Aorta (tissue), 5 donors: ENCODE measurements at regions not wholly inside any gene's neighbourhood (a gene's known extent, or its start where the extent isn't known, plus 50 kb on each side); places are given as distances from the start of the nearest gene placed in this dataset.

Experiments used
- ATAC-seq: fragments of 200-7000 bp; cut with Tn5 transposase; one replicate; pipeline ENCODE4 v1.9.1; 2022; ENCODE audit warnings: moderate library complexity; ENCODE audit not compliant: low FRiP score
- DNase-seq, 2 donors: peaks; one replicate each; pipeline ENCODE4 v3.0.0-alpha.2; 2020
- H3K27ac ChIP-seq, 2 donors: one replicate each; pipeline ENCODE4 v1.5.1; 2013; ENCODE audit warnings: low read length in 2 of 2, mild to moderate bottlenecking in 2 of 2, moderate library complexity in 2 of 2, control low read depth in 1 of 2, inconsistent platforms in 1 of 2, low read depth in 1 of 2
- H3K27me3 ChIP-seq, 2 donors: one replicate each; pipeline ENCODE4 v1.6.1; 2013; ENCODE audit warnings: control low read depth in 1 of 2, low read length in 1 of 2, mild to moderate bottlenecking in 1 of 2, moderate library complexity in 1 of 2; ENCODE audit not compliant: insufficient read depth in 2 of 2, control insufficient read depth in 1 of 2
- H3K36me3 ChIP-seq, 2 donors: one replicate each; pipeline ENCODE4 v1.6.1; 2013; ENCODE audit warnings: control low read depth in 1 of 2, low read length in 1 of 2, mild to moderate bottlenecking in 1 of 2; ENCODE audit not compliant: insufficient read depth in 2 of 2, control insufficient read depth in 1 of 2
- H3K4me1 ChIP-seq, 2 donors: one replicate each; pipeline ENCODE4 v1.6.1; 2013; ENCODE audit warnings: low read length in 2 of 2, control low read depth in 1 of 2, mild to moderate bottlenecking in 1 of 2, moderate library complexity in 1 of 2; ENCODE audit not compliant: insufficient read depth in 2 of 2, control insufficient read depth in 1 of 2
- H3K4me3 ChIP-seq, 2 donors: one replicate each; pipeline ENCODE4 v1.5.1; 2013; ENCODE audit warnings: low read length in 2 of 2, control low read depth in 1 of 2, mild to moderate bottlenecking in 1 of 2
- H3K9me3 ChIP-seq: one replicate; pipeline ENCODE4 v1.6.1; 2013; ENCODE audit warnings: mild to moderate bottlenecking, low read length; ENCODE audit not compliant: control insufficient read depth
- WGBS, 2 donors: extraction: QIAGEN DNeasy Blood & Tissue Kit; methylation state at CpG; one replicate each; pipeline ENCODE4 v1.1.7; 2013; 5-methylcytosine and 5-hydroxymethylcytosine counted together
- intact Hi-C, 2 donors: fragments of 100-400 bp; cut with DNase I; formaldehyde crosslinking; loops; one replicate each; pipeline versions ENCODE4 v1.14.2 to v1.15.0; 2022
- donor health status: healthy with polysubstance abuse.
- donor health status: Bipolar disorder and iron deficiency.
- donor health status: DM: no; HTN: no; CAD: no.
- donor health status: DM: no; HTN: no; CAD: no.
- donor health status: DM: yes; HTN: yes; CAD: no.

DNA sequence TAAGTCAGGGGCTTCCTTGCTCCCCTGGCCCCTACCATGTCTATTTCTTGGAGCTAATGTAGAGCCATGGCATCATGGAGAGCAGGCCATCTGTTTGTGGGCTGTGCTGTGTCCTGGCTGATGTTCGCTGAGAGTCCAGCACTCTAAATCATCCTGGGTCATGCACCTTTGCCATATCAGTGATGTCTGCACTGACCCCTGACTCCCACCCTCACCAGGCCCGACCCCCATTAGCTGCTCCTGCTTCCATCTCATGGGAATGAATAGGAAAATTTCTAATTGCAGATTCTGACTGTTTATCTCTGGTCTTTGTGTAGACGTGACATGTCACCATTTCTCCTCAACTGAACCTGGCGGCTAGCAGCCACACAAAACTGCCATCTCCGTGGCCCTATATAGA is 236.9 kb downstream of the NSG2 start:
- 62 to 68% methylated on average over 5 of the region's 5 CpGs for WGBS, 2 donors
- Histone ChIP-seq H3K27me3 (no peaks in the 10 kb centered on the region), H3K9me3 (peaks cover 2% of the 10 kb centered on the region), H3K36me3 (no peaks in the 10 kb centered on the region), H3K4me1 (no peaks in the 10 kb centered on the region), H3K4me3 (no peak overlapping the region), H3K27ac (no peak overlapping the region)
- ATAC-seq (no peak), DNase-seq (no peak)
- intact Hi-C loops = no loop called here

DNA sequence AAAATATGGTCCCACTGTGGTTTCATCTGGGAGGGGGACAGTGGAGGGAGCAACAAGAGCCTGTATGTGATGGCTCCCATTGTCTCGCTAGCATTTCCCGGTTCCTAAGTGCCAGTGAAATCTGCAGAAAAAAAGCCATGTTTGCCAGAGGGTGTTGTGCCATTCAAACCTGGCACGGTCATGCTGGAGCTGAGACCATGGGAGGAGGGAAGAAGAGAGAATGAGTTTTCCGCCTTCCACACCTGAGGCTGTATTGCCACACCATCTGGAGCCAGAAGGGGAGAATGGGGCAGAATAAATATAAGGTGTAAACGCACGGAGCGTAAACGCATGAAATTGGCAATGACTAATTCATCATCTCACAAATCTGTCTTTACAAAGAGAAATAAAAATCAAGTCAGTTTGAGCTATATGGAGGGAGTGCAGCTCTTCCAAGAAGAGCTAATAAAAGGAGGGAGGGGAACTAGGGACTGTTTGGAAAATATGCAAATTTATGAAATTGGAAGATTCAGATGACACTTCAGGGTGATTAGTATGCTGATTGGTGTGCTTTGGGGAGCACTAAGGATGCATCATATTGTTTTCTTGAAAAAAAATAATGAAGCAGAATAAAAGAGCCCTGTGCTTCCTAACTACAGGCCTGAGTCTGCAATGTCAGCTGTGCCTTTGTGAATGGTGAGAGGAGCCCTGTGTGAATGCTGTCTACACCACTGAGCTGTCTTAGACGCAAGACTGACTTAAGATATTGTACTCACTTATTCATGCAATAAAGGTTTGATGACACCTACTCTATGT is 237.9 kb downstream of the NSG2 start:
- no peaks in the 10 kb centered on the region for H3K36me3 ChIP-seq
- no peak overlapping the region for H3K27ac ChIP-seq
- no peaks in the 10 kb centered on the region for H3K27me3 ChIP-seq
- intact Hi-C loops = no loop called here
- no peak for ATAC-seq
- no peak overlapping the region for H3K4me3 ChIP-seq
- WGBS, 2 donors = 87 to 88% methylated on average over 9 of the region's 9 CpGs
- DNase-seq = no peak
- no peaks in the 10 kb centered on the region for H3K4me1 ChIP-seq
- peaks cover 2% of the 10 kb centered on the region for H3K9me3 ChIP-seq

DNA sequence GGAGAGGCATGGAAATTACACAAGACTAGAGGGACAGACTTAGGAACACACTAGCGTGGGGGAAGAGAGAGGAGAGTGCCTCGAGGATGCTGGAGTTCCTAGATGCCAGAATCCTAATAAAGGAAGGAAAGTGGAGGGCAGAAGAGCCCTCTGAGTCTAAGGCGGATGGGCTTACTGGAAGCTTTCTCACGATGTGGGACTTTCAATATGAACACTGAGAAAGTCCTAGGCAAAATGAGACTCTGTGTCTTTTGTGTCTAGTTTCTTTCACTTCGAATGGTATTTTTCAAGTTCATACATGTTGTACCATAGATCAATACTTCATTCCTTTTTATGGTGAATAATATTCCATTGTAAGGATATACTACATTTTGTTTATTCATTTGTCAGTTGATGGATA is 239.4 kb downstream of the NSG2 start:
- 55 to 61% methylated on average over 5 of the region's 5 CpGs for WGBS, 2 donors

DNA sequence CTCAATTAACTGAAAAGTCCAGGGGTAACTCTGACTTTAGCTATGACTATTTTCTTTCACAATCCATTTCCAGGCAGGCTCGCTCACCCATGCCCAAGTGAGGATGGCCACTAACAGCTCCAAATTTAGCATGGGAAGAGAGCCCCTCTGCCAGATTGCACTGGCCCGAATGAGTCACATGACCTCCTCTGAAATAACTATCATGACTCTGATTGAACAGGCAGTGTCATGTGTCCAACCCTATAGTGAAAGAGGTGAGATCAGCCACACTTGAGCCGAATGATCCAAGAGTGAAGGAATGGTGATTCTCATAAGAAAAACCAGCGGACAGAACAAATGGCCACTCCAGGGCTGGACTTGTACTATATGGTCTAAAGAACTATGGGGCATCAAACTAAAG is 242.3 kb downstream of the NSG2 start:
- WGBS, 2 donors = 89 to 93% methylated on average over 4 of the region's 4 CpGs
- Histone ChIP-seq H3K27me3 (no peaks in the 10 kb centered on the region), H3K27ac (no peak overlapping the region), H3K9me3 (no peaks in the 10 kb centered on the region), H3K36me3 (no peaks in the 10 kb centered on the region), H3K4me1 (no peaks in the 10 kb centered on the region), H3K4me3 (no peak overlapping the region)
- DNase-seq (no peak), ATAC-seq (no peak)
- intact Hi-C loops = no loop called here

More for the DNA sequence above, 239.4 kb downstream of the NSG2 start:
- Histone ChIP-seq H3K4me1 (no peaks in the 10 kb centered on the region), H3K27ac (no peak overlapping the region), H3K36me3 (no peaks in the 10 kb centered on the region), H3K9me3 (no peaks in the 10 kb centered on the region), H3K27me3 (no peaks in the 10 kb centered on the region), H3K4me3 (no peak overlapping the region)
- ATAC-seq (no peak), DNase-seq (no peak)
- intact Hi-C loops = no loop called here

DNA sequence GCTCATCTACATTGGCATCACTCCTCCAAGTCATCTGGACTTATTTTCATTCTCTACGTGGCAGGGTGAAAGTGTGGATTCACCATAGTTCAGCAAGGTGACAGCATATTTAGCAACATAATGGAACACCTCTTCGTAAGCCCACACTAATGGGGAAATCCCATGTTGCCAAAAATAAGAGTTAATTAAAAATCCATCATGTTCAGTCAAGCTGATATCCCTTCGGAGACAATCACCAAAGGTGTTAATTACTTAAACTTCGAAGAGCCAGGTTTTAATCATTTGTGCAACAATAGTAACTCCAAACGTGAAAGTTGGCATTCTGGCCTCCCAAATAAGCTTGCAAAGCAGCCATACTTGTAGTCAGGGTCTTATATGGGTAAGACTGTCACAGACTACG is 242.9 kb downstream of the NSG2 start:
- intact Hi-C loops = no loop called here
- no peaks in the 10 kb centered on the region for H3K36me3 ChIP-seq
- ATAC-seq = no peak
- H3K4me3 ChIP-seq = no peak overlapping the region
- H3K9me3 ChIP-seq = no peaks in the 10 kb centered on the region
- no peak for DNase-seq
- WGBS, 2 donors = 81 to 84% methylated on average over 6 of the region's 6 CpGs
- H3K27me3 ChIP-seq = no peaks in the 10 kb centered on the region
- no peaks in the 10 kb centered on the region for H3K4me1 ChIP-seq
- H3K27ac ChIP-seq = no peak overlapping the region

DNA sequence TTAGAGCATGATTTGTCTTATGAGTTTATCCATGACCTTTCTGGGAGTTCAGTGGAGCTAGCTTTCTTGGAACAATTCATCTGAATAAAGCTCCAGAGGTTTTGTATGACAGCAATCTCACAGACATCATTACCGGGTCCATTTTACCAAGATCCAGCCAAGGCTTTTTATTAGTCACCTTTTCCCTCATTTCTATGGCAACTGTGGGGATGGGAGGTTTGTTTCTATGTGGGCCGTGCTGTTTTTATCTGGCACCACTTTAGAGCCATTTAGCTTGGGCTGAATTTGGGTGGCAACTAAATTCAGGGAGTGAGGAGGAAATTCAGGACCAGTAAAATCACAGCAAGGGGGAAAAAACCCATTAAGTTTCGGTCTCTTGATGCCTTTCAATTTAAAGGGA is 245.7 kb downstream of the NSG2 start:
- no peaks in the 10 kb centered on the region for H3K27me3 ChIP-seq
- 31 to 35% methylated on average over 3 of the region's 3 CpGs for WGBS, 2 donors
- DNase-seq (no peak), ATAC-seq (no peak)
- H3K4me1 ChIP-seq = no peaks in the 10 kb centered on the region
- no peak overlapping the region for H3K27ac ChIP-seq
- no peaks in the 10 kb centered on the region for H3K36me3 ChIP-seq
- H3K9me3 ChIP-seq = no peaks in the 10 kb centered on the region
- intact Hi-C loops = no loop called here
- no peak overlapping the region for H3K4me3 ChIP-seq

DNA sequence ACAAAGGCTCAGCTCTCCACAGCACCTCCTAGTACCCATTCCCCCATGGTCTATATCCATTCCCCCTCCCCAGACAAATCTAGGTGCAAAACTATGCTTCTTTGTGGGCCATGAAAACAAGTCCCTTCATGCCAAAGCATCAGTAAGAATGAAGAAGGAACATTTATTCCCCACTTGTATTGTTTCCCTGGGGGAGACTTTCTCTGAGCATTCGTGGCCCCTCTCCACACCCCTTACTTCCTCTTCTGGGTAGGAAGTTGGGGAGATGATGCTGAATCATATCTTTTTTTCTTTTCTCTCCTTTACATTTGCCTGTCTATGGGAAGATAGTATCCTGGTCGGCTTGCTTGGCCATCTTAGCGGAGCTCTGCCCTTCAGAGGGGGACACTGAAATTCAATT is 246.8 kb downstream of the NSG2 start:
- Histone ChIP-seq H3K27ac (no peak overlapping the region), H3K36me3 (no peaks in the 10 kb centered on the region), H3K9me3 (no peaks in the 10 kb centered on the region), H3K4me1 (no peaks in the 10 kb centered on the region), H3K27me3 (no peaks in the 10 kb centered on the region), H3K4me3 (no peak overlapping the region)
- 95 to 97% methylated on average over 3 of the region's 3 CpGs for WGBS, 2 donors
- intact Hi-C loops = no loop called here
- ATAC-seq (no peak), DNase-seq (no peak)

DNA sequence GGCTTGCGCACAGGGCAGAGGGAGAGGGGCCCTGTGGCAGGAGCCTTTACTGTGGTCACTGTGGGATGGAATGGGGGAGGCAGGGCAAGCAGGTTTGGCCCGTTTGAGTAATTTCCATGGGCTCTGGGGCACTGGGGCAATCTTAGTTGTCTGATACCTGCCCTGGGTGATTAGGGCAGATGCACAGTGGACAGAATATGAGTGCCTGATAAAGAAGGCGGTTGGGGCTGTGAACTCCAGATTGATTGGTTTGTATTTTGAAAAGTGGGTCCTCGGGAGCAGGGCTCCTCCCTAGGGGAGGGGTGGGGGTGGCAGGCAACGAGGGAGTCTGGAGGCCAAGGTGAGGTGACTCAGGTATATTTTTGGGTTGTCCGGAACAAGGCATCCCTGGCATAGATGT is 247.5 kb downstream of the NSG2 start:
- ATAC-seq = no peak
- Histone ChIP-seq H3K9me3 (no peaks in the 10 kb centered on the region), H3K4me1 (no peaks in the 10 kb centered on the region), H3K27ac (no peak overlapping the region), H3K4me3 (no peak overlapping the region), H3K36me3 (no peaks in the 10 kb centered on the region), H3K27me3 (no peaks in the 10 kb centered on the region)
- DNase-seq = no peak
- WGBS, 2 donors = 58 to 65% methylated on average over 6 of the region's 6 CpGs
- intact Hi-C loops = no loop called here

DNA sequence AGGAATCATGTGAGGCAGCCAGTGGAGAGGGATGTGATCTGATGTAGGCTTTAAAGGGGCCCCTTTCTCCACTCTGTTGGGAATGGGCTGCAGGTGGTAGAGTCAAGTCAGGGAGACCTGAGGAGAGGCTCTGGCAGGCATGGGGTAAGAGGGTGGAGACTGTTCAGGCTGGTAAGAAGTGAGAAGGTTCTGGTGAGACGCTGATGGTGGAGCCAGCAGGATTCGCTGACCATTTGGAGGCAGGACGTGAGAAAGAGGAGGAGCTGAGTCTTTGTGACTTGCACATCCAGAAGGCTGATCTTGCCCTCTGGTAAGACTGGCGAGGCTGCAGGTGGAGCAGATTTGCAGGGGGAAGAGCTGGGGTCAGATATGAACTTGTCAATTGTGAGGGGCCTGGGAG is 248.0 kb downstream of the NSG2 start:
- Histone ChIP-seq H3K36me3 (no peaks in the 10 kb centered on the region), H3K27me3 (no peaks in the 10 kb centered on the region), H3K4me1 (no peaks in the 10 kb centered on the region), H3K9me3 (no peaks in the 10 kb centered on the region), H3K4me3 (no peak overlapping the region), H3K27ac (no peak overlapping the region)
- WGBS, 2 donors = 65 to 70% methylated on average over 4 of the region's 4 CpGs
- ATAC-seq (no peak), DNase-seq (no peak)
- intact Hi-C loops = no loop called here
